ENCODE measurements at regions not wholly inside any gene's neighbourhood (a gene's known extent, or its start where the extent isn't known, plus 50 kb on each side); places are given as distances from the start of the nearest gene placed in this dataset.

GRCh38 chr9:74025402-74025925 is 471.7 kb upstream of the RORB start:
- no peak for TF ChIP-seq CTCF (IDR thresholded peaks at IDR 0.05)
- TF ChIP-seq POLR2AphosphoS5 (IDR thresholded peaks at IDR 0.05): no peak

All from esophagus muscularis mucosa (tissue), 3 donors.